ENCODE measurements at regions not wholly inside any gene's neighbourhood (a gene's known extent, or its start where the extent isn't known, plus 50 kb on each side); places are given as distances from the start of the nearest gene placed in this dataset.
"Not testable (repeated sequence)": the region's sequence is repeated elsewhere in the genome, so short reads cannot be mapped to it uniquely, and the experiment has no call there.

DNA sequence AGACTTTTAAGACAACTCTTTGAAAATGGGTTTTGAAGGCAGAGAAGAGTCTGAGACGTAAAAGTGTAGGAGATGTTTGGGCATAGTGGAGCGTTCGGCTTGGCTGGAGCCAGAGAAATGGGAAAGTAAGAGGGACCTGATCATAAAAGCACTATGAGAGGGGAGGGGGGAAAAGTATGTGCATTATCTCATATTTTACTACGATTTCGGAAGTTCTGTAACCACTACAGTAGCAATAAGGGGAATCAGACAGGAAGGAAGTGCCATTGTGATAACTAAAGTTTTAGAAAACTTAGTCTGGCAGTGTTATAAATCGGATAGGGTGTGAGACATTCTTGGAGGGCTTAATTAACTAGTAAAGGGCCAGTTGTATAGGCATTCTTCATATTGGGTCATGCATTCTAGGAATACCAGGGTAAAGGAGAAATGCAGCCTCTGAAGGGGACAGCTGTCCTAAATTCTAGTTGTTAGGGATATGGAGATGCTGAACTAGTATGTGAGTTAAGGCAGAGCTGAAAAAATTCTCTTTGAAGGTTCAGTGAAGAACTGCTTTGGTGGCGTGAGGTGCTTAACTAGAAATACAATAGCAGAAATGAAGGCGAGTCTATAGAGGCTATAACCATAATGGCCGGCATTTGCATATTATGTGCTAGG, 83.8 kb upstream of the FREM1 start:
- no peak for DNase-seq (ENCODE audit: extremely low read depth, insufficient read length)
- TF ChIP-seq, protein P1, sequence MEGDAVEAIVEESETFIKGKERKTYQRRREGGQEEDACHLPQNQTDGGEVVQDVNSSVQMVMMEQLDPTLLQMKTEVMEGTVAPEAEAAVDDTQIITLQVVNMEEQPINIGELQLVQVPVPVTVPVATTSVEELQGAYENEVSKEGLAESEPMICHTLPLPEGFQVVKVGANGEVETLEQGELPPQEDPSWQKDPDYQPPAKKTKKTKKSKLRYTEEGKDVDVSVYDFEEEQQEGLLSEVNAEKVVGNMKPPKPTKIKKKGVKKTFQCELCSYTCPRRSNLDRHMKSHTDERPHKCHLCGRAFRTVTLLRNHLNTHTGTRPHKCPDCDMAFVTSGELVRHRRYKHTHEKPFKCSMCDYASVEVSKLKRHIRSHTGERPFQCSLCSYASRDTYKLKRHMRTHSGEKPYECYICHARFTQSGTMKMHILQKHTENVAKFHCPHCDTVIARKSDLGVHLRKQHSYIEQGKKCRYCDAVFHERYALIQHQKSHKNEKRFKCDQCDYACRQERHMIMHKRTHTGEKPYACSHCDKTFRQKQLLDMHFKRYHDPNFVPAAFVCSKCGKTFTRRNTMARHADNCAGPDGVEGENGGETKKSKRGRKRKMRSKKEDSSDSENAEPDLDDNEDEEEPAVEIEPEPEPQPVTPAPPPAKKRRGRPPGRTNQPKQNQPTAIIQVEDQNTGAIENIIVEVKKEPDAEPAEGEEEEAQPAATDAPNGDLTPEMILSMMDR (IDR thresholded peaks at IDR 0.05; ENCODE audit: insufficient read depth, low read length, poor library complexity, severe bottlenecking) = no peak
- Histone ChIP-seq H3K36me3 (ENCODE audit: control insufficient read depth, insufficient read depth, low read length) (no peaks in the 10 kb centered on the region), H3K27me3 (replicated peaks; ENCODE audit: control insufficient read depth, insufficient read depth, low read length) (no peaks in the 10 kb centered on the region), H3K4me3 (replicated peaks; ENCODE audit: low read depth, low read length) (no peak overlapping the region)

DNA sequence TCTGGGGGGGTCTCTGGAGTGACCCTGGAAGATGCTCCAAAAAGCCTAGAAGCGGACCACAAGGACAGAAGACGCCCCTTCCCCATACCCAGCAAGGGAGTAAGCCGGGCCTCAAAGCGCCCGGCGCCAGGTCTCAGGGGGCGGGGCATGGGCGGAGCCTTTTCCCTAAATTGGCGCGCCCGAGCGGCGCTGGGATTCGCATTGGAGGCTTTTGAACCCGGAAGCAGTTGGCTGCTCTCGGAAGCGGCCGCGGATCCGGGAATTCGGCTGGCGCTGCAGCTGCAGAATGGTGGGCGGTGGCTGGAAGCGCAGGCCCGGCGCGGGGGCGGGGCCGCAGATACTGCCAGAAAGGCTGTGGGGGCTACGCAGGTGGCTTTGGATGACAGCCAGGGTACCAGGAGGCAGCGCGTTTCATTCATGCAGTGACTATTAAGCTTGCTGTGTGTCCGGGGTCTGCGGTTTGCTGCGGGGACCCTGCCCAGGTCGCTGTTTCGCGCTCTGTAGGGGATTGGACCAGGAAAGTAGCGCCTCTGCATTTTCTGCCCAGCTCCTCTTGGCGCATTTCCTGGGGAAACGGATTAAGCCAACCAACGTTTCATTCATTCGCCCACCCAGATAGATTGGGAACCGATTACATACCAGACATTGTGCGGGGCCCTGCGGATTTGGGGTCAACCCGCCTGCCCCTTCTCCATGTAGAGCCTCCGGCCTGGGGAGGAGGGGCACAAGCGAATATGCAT, 83.0 kb upstream of the FREM1 start:
- TF ChIP-seq, protein P1 (IDR thresholded peaks at IDR 0.05; ENCODE audit: insufficient read depth, low read length, poor library complexity, severe bottlenecking) = no peak
- Histone ChIP-seq H3K4me3 (replicated peaks; ENCODE audit: low read depth, low read length) (no peak overlapping the region), H3K27me3 (replicated peaks; ENCODE audit: control insufficient read depth, insufficient read depth, low read length) (no peaks in the 10 kb centered on the region), H3K36me3 (ENCODE audit: control insufficient read depth, insufficient read depth, low read length) (no peaks in the 10 kb centered on the region)
- DNase-seq (ENCODE audit: extremely low read depth, insufficient read length) = no peak

DNA sequence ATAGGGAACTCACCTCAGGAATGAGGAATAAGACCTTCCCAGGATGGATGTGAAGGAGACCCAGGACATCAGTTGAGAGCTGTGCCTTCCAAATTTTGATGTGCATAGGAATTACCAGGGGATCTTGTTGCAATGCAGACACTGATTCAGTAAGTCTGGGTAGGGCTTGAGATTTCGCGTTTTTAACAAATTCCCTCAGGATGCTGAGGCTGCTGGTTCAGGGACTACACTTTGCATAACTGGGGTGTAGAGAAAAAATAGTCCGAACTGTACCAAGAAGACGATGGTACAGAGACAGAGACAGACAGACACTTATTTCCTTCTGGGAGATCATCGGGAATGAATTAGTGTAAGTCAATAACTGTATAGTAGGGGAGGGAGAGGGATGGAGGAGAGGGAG, 82.3 kb upstream of the FREM1 start:
- TF ChIP-seq, protein P1 (IDR thresholded peaks at IDR 0.05; ENCODE audit: insufficient read depth, low read length, poor library complexity, severe bottlenecking) = no peak
- no peak for DNase-seq (ENCODE audit: extremely low read depth, insufficient read length)
- Histone ChIP-seq H3K4me3 (replicated peaks; ENCODE audit: low read depth, low read length) (no peak overlapping the region), H3K36me3 (ENCODE audit: control insufficient read depth, insufficient read depth, low read length) (no peaks in the 10 kb centered on the region), H3K27me3 (replicated peaks; ENCODE audit: control insufficient read depth, insufficient read depth, low read length) (no peaks in the 10 kb centered on the region)

DNA sequence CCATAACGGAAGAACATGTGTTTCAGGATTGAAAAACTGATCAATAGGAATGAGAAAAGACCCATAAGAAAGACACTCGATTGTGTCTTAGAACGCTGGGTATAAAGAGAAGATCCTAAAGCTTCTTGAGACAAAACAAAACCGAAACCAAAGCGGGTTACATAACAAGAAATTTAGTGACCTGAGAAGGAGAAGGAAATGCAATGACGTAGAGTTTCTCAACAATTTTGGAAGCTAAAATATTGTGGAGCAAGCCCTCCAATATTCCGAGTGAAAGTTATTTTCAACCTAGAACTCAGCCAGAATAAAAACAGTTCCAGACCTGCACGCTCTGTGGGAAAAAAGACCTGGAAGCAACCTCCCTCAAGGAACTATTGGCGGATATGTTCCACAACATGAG, 81.9 kb upstream of the FREM1 start:
- Histone ChIP-seq H3K36me3 (ENCODE audit: control insufficient read depth, insufficient read depth, low read length) (no peaks in the 10 kb centered on the region), H3K27me3 (replicated peaks; ENCODE audit: control insufficient read depth, insufficient read depth, low read length) (no peaks in the 10 kb centered on the region), H3K4me3 (replicated peaks; ENCODE audit: low read depth, low read length) (no peak overlapping the region; the same call in 1 of the 2 replicates)
- DNase-seq (ENCODE audit: extremely low read depth, insufficient read length) = no peak
- TF ChIP-seq, protein P1 (IDR thresholded peaks at IDR 0.05; ENCODE audit: insufficient read depth, low read length, poor library complexity, severe bottlenecking) = no peak

DNA sequence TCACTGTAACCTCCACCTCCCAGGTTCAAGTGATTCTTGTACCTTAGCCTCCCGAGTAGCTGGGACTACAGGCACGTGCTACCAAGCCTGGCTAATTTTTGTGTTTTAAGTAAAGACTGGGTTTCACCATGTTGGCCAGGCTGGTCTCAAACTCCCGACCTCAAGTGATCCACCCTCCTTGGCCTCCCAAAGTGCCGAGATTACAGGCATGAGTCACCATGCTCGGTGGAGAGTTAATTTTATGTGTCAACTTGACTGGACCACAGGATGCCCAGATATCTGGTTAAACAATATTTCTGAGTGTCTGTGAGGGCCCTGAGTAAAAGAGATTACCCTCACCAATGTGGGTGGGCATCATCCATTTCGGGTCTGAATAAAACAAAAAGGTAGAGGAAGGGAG, 80.4 kb upstream of the FREM1 start:
- H3K4me3 ChIP-seq (replicated peaks; ENCODE audit: low read depth, low read length); DNase-seq (ENCODE audit: extremely low read depth, insufficient read length); H3K27me3 ChIP-seq (replicated peaks; ENCODE audit: control insufficient read depth, insufficient read depth, low read length); H3K36me3 ChIP-seq (ENCODE audit: control insufficient read depth, insufficient read depth, low read length): not testable (repeated sequence)

DNA sequence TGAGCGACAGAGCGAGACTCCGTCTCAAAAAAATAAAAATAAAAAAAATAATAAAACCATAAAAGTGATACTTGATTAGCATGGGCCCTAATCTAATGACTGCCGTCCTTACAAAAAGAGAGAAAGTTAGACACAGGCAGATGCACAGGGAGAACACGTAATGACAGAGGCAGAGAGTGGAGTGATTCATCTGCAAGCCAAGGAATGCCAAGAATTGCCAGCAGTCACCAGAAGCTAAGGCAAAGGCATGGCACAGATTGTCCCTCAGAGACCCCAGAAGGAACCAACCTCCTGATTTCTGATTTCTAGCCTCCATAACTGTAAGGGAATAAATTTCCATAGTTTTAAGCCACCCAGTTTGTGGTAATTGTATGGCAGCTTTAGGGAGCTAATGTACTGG, 79.6 kb upstream of the FREM1 start:
- H3K27me3 ChIP-seq (replicated peaks; ENCODE audit: control insufficient read depth, insufficient read depth, low read length) = no peaks in the 10 kb centered on the region
- H3K36me3 ChIP-seq (ENCODE audit: control insufficient read depth, insufficient read depth, low read length) = no peaks in the 10 kb centered on the region
- no peak for DNase-seq (ENCODE audit: extremely low read depth, insufficient read length)
- H3K4me3 ChIP-seq (replicated peaks; ENCODE audit: low read depth, low read length) = no peak overlapping the region
- TF ChIP-seq, protein P1 (IDR thresholded peaks at IDR 0.05; ENCODE audit: insufficient read depth, low read length, poor library complexity, severe bottlenecking) = no peak

DNA sequence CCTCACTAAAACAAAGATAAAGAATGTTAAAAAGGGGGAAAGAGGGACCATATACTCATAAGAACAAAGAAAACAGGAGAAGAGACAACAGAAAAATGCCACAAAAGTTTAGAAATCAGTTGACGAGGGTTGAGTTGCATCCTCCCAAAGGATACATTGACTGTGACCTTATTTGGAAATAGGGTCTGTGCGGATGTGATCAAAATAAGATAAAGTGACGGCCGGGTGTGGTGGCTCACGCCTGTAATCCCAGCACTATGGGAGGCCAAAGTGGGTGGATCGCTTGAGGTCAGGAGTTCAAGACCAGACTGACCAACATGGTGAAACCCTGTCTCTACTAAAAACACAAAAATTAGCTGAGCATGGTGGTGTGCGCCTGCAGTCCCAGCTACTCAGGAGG, 79.1 kb upstream of the FREM1 start:
- not testable (repeated sequence) for H3K36me3 ChIP-seq (ENCODE audit: control insufficient read depth, insufficient read depth, low read length); H3K27me3 ChIP-seq (replicated peaks; ENCODE audit: control insufficient read depth, insufficient read depth, low read length); H3K4me3 ChIP-seq (replicated peaks; ENCODE audit: low read depth, low read length); DNase-seq (ENCODE audit: extremely low read depth, insufficient read length)
